Brain microvascular endothelial cell (primary cell): ENCODE measurements at regions not wholly inside any gene's neighbourhood (a gene's known extent, or its start where the extent isn't known, plus 50 kb on each side); places are given as distances from the start of the nearest gene placed in this dataset.

Source experiments
- DNase-seq: peaks from one replicate; pipeline ENCODE4 v3.0.0-alpha.2; 2020
- H3K27ac ChIP-seq: fragments of 250-450 bp; sonication (Bioruptor Pico); 2 replicates; pipeline ENCODE4 v1.5.1; 2020; ENCODE audit warnings: mild to moderate bottlenecking, moderate library complexity
- H3K27me3 ChIP-seq: fragments of 250-450 bp; sonication (Bioruptor Pico); replicated peaks from 2 replicates; pipeline ENCODE4 v1.5.1; 2020; ENCODE audit warnings: mild to moderate bottlenecking
- H3K36me3 ChIP-seq: fragments of 250-450 bp; sonication (Bioruptor Pico); replicated peaks from 2 replicates; pipeline ENCODE4 v1.5.1; 2020; ENCODE audit warnings: mild to moderate bottlenecking
- H3K4me3 ChIP-seq: 2 replicates; pipeline ENCODE4 v1.5.1; 2011; ENCODE audit warnings: low read depth, mild to moderate bottlenecking, control low read depth, low read length, moderate library complexity
- CTCF ChIP-seq: IDR thresholded peaks from 2 replicates; pipeline ENCODE4 v1.5.1; 2011; ENCODE audit warnings: low read depth, mild to moderate bottlenecking, moderate library complexity, low read length, control low read depth, inconsistent platforms; ENCODE audit errors: missing control alignments
- in situ Hi-C: cut with HindIII; loops from 2 replicates; pipeline ENCODE4 v1.10.0; 2017; ENCODE audit warnings: low sequenced_read_pairs, low pct_ligation_motif_present

- no peak overlapping the region for H3K4me3 ChIP-seq
- DNase-seq: no peak
- in situ Hi-C loops: no loop called here
- no peak overlapping the region for H3K27ac ChIP-seq
- H3K36me3 ChIP-seq: no peaks in the 10 kb centered on the region
- H3K27me3 ChIP-seq: no peaks in the 10 kb centered on the region
- TF ChIP-seq CTCF: no peak
Observed at GRCh38 chr1:57623791-57624538, 200.1 kb upstream of the DAB1 start.

GRCh38 chr1:57623039-57623790 lies 199.4 kb upstream of the DAB1 start:
- Histone ChIP-seq H3K27ac (no peak overlapping the region), H3K36me3 (no peaks in the 10 kb centered on the region), H3K27me3 (no peaks in the 10 kb centered on the region), H3K4me3 (no peak overlapping the region)
- TF ChIP-seq CTCF: no peak
- in situ Hi-C loops: no loop called here
- no peak for DNase-seq

GRCh38 chr1:57621776-57622175 lies 197.9 kb upstream of the DAB1 start:
- no peak for DNase-seq
- Histone ChIP-seq H3K36me3 (no peaks in the 10 kb centered on the region), H3K27me3 (no peaks in the 10 kb centered on the region), H3K27ac (no peak overlapping the region), H3K4me3 (no peak overlapping the region)
- in situ Hi-C loops: no loop called here
- no peak for TF ChIP-seq CTCF

- no peak for DNase-seq
- no peak for TF ChIP-seq CTCF
Observed at GRCh38 chr1:57620605-57621004, 196.7 kb upstream of the DAB1 start.

GRCh38 chr1:57616921-57617320 lies 193.1 kb upstream of the DAB1 start:
- Histone ChIP-seq H3K4me3 (no peak overlapping the region), H3K27me3 (no peaks in the 10 kb centered on the region), H3K36me3 (no peaks in the 10 kb centered on the region), H3K27ac (no peak overlapping the region)
- no peak for TF ChIP-seq CTCF
- in situ Hi-C loops: no loop called here
- no peak for DNase-seq

More at GRCh38 chr1:57620605-57621004, 196.7 kb upstream of the DAB1 start:
- Histone ChIP-seq H3K27me3 (no peaks in the 10 kb centered on the region), H3K27ac (no peak overlapping the region), H3K4me3 (no peak overlapping the region), H3K36me3 (no peaks in the 10 kb centered on the region)
- in situ Hi-C loops: no loop called here
